HL-60 (cell line): ENCODE measurements at regions not wholly inside any gene's neighbourhood (a gene's known extent, or its start where the extent isn't known, plus 50 kb on each side); places are given as distances from the start of the nearest gene placed in this dataset.
"Not testable (repeated sequence)": the region's sequence is repeated elsewhere in the genome, so short reads cannot be mapped to it uniquely, and the experiment has no call there.

Source experiments
- DNase-seq, 2 experiments: peaks; one replicate each; pipeline ENCODE4 v3.0.0-alpha.2; 2010 to 2020; ENCODE audit warnings: low read depth in 1 of 2, low spot score in 1 of 2
- H3K27ac ChIP-seq: fragments of 250-450 bp; sonication (Bioruptor Pico); replicated peaks from 2 replicates; pipeline ENCODE4 v1.5.1; 2020; ENCODE audit warnings: mild to moderate bottlenecking, moderate library complexity
- H3K27me3 ChIP-seq: fragments of 250-450 bp; sonication (Bioruptor Pico); 2 replicates; pipeline ENCODE4 v1.5.1; 2021; ENCODE audit warnings: mild to moderate bottlenecking, moderate library complexity; ENCODE audit not compliant: insufficient read depth, poor library complexity, severe bottlenecking
- H3K4me3 ChIP-seq: replicated peaks from 2 replicates; pipeline ENCODE4 v1.5.1; 2011; ENCODE audit warnings: mild to moderate bottlenecking, control low read depth, low read length; ENCODE audit not compliant: insufficient read depth
- CTCF ChIP-seq: IDR thresholded peaks from one replicate; pipeline ENCODE4 v1.5.1; 2011; ENCODE audit warnings: low read length, control low read depth, inconsistent platforms; ENCODE audit not compliant: insufficient read depth
- GABPA ChIP-seq: IDR thresholded peaks from 2 replicates; pipeline ENCODE4 v1.6.1; 2012; ENCODE audit warnings: low read depth
- POLR2AphosphoS5 ChIP-seq: IDR thresholded peaks from 2 replicates; pipeline ENCODE4 v1.6.1; 2012; ENCODE audit warnings: low read depth
- REST ChIP-seq: IDR thresholded peaks from 2 replicates; pipeline ENCODE4 v1.6.1; 2012; ENCODE audit warnings: low read depth; ENCODE audit not compliant: insufficient replicate concordance
- SPI1 ChIP-seq: IDR thresholded peaks from 2 replicates; pipeline ENCODE4 v1.6.1; 2012; ENCODE audit warnings: low read depth, mild to moderate bottlenecking, borderline replicate concordance

GRCh38 chr9:31321256-31321655 is 1063.2 kb upstream of the ACO1 start:
- TF ChIP-seq SPI1 (no peak), GABPA (no peak), POLR2AphosphoS5 (no peak)
- no peak for DNase-seq
- Histone ChIP-seq H3K4me3 (no peak overlapping the region), H3K27me3 (no peaks in the 10 kb centered on the region), H3K27ac (no peak overlapping the region)

GRCh38 chr9:31321686-31322085 is 1062.8 kb upstream of the ACO1 start:
- TF ChIP-seq SPI1 (no peak), POLR2AphosphoS5 (no peak)
- Histone ChIP-seq H3K4me3 (no peak overlapping the region), H3K27me3 (no peaks in the 10 kb centered on the region), H3K27ac (no peak overlapping the region)
- no peak for DNase-seq

- TF ChIP-seq POLR2AphosphoS5: no peak
- no peak for TF ChIP-seq REST
- TF ChIP-seq GABPA: no peak
- no peak for TF ChIP-seq CTCF
- no peak for TF ChIP-seq SPI1
- Histone ChIP-seq H3K27me3 (no peaks in the 10 kb centered on the region), H3K27ac (no peak overlapping the region), H3K4me3 (no peak overlapping the region)
- no peak for DNase-seq
Observed at GRCh38 chr9:31323726-31324444, 1060.6 kb upstream of the ACO1 start.

- Histone ChIP-seq H3K4me3 (no peak overlapping the region), H3K27me3 (no peaks in the 10 kb centered on the region), H3K27ac (no peak overlapping the region)
- TF ChIP-seq POLR2AphosphoS5 (no peak), GABPA (no peak), REST (no peak), SPI1 (no peak), CTCF (no peak)
- no peak for DNase-seq
Observed at GRCh38 chr9:31325778-31326177, 1058.7 kb upstream of the ACO1 start.

- H3K27ac ChIP-seq, H3K4me3 ChIP-seq, DNase-seq, H3K27me3 ChIP-seq: not testable (repeated sequence)
Observed at GRCh38 chr9:31326883-31327282, 1057.6 kb upstream of the ACO1 start.
